HepG2 (cell line): ENCODE measurements at regions not wholly inside any gene's neighbourhood (a gene's known extent, or its start where the extent isn't known, plus 50 kb on each side); places are given as distances from the start of the nearest gene placed in this dataset.

Experiments
- ATAC-seq: fragments of 200-7000 bp; cut with Tn5 transposase; 3 replicates; pipeline ENCODE4 v1.9.1; 2020; ENCODE audit warnings: mild to moderate bottlenecking, moderate library complexity
- BruUV-seq: library from RNA; stranded (reverse); fragments of 400-500 nt; replicated peaks from 2 replicates; lab custom pipeline; 2021; lab: Mats Ljungman, UMichigan
- CTCF ChIA-PET: fragments of 300-600 bp; formaldehyde crosslinking; extraction: SDS; loops from one replicate; lab custom pipeline; 2021; ENCODE audit warnings: low total read pairs, inconsistent platforms, low intra/inter-chr PET ratio; lab: Yijun Ruan, JAX
- POLR2A ChIA-PET: fragments of 350-600 bp; sonication (Branson Sonifier 250); formaldehyde crosslinking; loops from one replicate; lab custom pipeline; 2020; ENCODE audit warnings: antibody characterized with exemption, inconsistent platforms; lab: Yijun Ruan, JAX
- DNase-seq: peaks from one replicate; pipeline ENCODE4 v3.0.0-alpha.2; 2015; ENCODE audit warnings: low spot score
- FAIRE-seq: peaks from 3 replicates; lab custom pipeline; 2011; peaks lifted over from hg19 to GRCh38; lab: Jason Lieb, UNC
- H2AFZ ChIP-seq: one replicate; pipeline ENCODE4 v1.6.1; 2011; ENCODE audit warnings: low read length, inconsistent platforms
- H3K27ac ChIP-seq: fragments of 300-600 bp; 3 replicates; pipeline ENCODE4 v1.8.0; 2011; ENCODE audit warnings: mixed run types, mild to moderate bottlenecking, mixed read lengths, low read length, inconsistent platforms; ENCODE audit not compliant: insufficient read depth; ENCODE audit errors: extremely low read length
- H3K27me3 ChIP-seq, 2 experiments: fragments of 200-600 bp in 1 of 2; 2 replicates in 1 of 2; 3 replicates in 1 of 2; pipeline versions ENCODE4 v1.6.0 to v1.8.0; 2011; ENCODE audit warnings: low read length in 2 of 2, mild to moderate bottlenecking in 2 of 2, moderate library complexity in 2 of 2, inconsistent platforms in 1 of 2; ENCODE audit not compliant: insufficient read depth in 2 of 2, control insufficient read depth in 1 of 2
- H3K36me3 ChIP-seq, 2 experiments: fragments of 200-600 bp in 1 of 2; replicated peaks in 1 of 2; 2 replicates in 1 of 2; 3 replicates in 1 of 2; pipeline versions ENCODE4 v1.5.1 to v1.8.0; 2011; ENCODE audit warnings: low read length in 2 of 2, inconsistent platforms in 1 of 2; ENCODE audit not compliant: insufficient read depth in 2 of 2, control insufficient read depth in 1 of 2
- H3K4me1 ChIP-seq: 2 replicates; pipeline ENCODE4 v1.5.1; 2012; ENCODE audit warnings: low read length, inconsistent platforms; ENCODE audit not compliant: insufficient read depth
- H3K4me2 ChIP-seq: 2 replicates; pipeline ENCODE4 v1.6.0; 2011; ENCODE audit warnings: low read depth, low read length, inconsistent platforms
- H3K4me3 ChIP-seq, 3 experiments: fragments of 200-600 bp in 1 of 3; sonication (generic), shearing (Covaris generic) in 1 of 3; replicated peaks in 1 of 3; 2 replicates each; pipeline ENCODE4 v1.5.1; 2011 to 2016; ENCODE audit warnings: low read length in 3 of 3, inconsistent platforms in 2 of 3, low read depth in 2 of 3, mild to moderate bottlenecking in 2 of 3, control low read depth in 1 of 3, mixed read lengths in 1 of 3; ENCODE audit not compliant: insufficient read depth in 1 of 3
- H3K79me2 ChIP-seq: one replicate; pipeline ENCODE4 v1.6.1; 2011; ENCODE audit warnings: low read length, inconsistent platforms; ENCODE audit not compliant: insufficient read depth
- H3K9ac ChIP-seq: 2 replicates; pipeline ENCODE4 v1.6.0; 2011; ENCODE audit warnings: mild to moderate bottlenecking, low read depth, low read length, inconsistent platforms; ENCODE audit not compliant: insufficient read depth
- H3K9me3 ChIP-seq: 2 replicates; pipeline ENCODE4 v1.5.1; 2012; ENCODE audit warnings: mild to moderate bottlenecking, low read length
- H4K20me1 ChIP-seq: 2 replicates; pipeline ENCODE4 v1.6.0; 2011; ENCODE audit warnings: inconsistent platforms, mild to moderate bottlenecking, low read length, moderate library complexity; ENCODE audit not compliant: insufficient read depth
- ATF3 ChIP-seq: sonication (generic); formaldehyde crosslinking; IDR thresholded peaks from 2 replicates; pipeline ENCODE4 v1.4.0; 2020; ENCODE audit warnings: missing genetic modification reagents
- ATF4 ChIP-seq, 2 experiments: fragments of 450-650 bp in 1 of 2; sonication (generic) in 1 of 2; formaldehyde crosslinking; IDR thresholded peaks; 2 replicates each; pipeline versions ENCODE4 v1.5.0 to v1.8.0; 2020 to 2022; ENCODE audit warnings: mild to moderate bottlenecking in 1 of 2, missing genetic modification reagents in 1 of 2
- CREB1 ChIP-seq, 2 experiments: fragments of 450-650 bp in 1 of 2; IDR thresholded peaks; 2 replicates each; pipeline ENCODE4 v1.6.1; 2016 to 2017; ENCODE audit warnings: control low read depth in 1 of 2, mild to moderate bottlenecking in 1 of 2, missing compliant biosample characterization in 1 of 2, missing genetic modification characterization in 1 of 2
- GPBP1L1 ChIP-seq: sonication (generic); formaldehyde crosslinking; IDR thresholded peaks from 2 replicates; pipeline ENCODE4 v1.5.0; 2020; ENCODE audit warnings: mild to moderate bottlenecking, missing genetic modification reagents
- KMT2A ChIP-seq: sonication (generic); formaldehyde crosslinking; IDR thresholded peaks from 2 replicates; pipeline ENCODE4 v1.4.0; 2020; ENCODE audit warnings: missing genetic modification reagents
- ZMYM3 ChIP-seq: sonication (generic); formaldehyde crosslinking; IDR thresholded peaks from 2 replicates; pipeline ENCODE4 v1.5.1; 2020; ENCODE audit warnings: mild to moderate bottlenecking, missing genetic modification reagents
- ZNF232 ChIP-seq: sonication (generic); formaldehyde crosslinking; IDR thresholded peaks from 2 replicates; pipeline ENCODE4 v1.4.0; 2020; ENCODE audit warnings: missing genetic modification reagents, borderline replicate concordance
- ZNF382 ChIP-seq: sonication (generic); formaldehyde crosslinking; IDR thresholded peaks from 2 replicates; pipeline ENCODE4 v1.5.0; 2020; ENCODE audit warnings: missing genetic modification reagents, mild to moderate bottlenecking, borderline replicate concordance
- ZNF563 ChIP-seq: sonication (generic); formaldehyde crosslinking; IDR thresholded peaks from 2 replicates; pipeline ENCODE4 v1.8.0; 2022; ENCODE audit warnings: mild to moderate bottlenecking, moderate library complexity, missing genetic modification reagents
- WGBS: methylation state at CpG from one replicate; pipeline ENCODE4 v1.1.6; 2017; ENCODE audit warnings: low lambda C conversion rate; 5-methylcytosine and 5-hydroxymethylcytosine counted together
- in situ Hi-C: cut with HindIII; loops from 2 replicates; pipeline ENCODE4 v1.10.0; 2017; ENCODE audit warnings: low pct_unique_long_range_greater_than_20kb; ENCODE audit not compliant: extremely low pct_ligation_motif_present
- intact Hi-C: fragments of 100-400 bp; cut with micrococcal nuclease; formaldehyde crosslinking; loops from one replicate; pipeline ENCODE4 v1.10.0; 2022; ENCODE audit not compliant: unreplicated experiment
- TF ChIP-seq, protein P1 (sequence below): sonication (generic); formaldehyde crosslinking; IDR thresholded peaks from 2 replicates; pipeline ENCODE4 v1.4.0; 2020; ENCODE audit warnings: mild to moderate bottlenecking, missing genetic modification reagents
- TF ChIP-seq, protein P2 (sequence below): sonication (generic); formaldehyde crosslinking; IDR thresholded peaks from 2 replicates; pipeline ENCODE4 v1.4.0; 2020; ENCODE audit warnings: mild to moderate bottlenecking, missing genetic modification reagents

DNA sequence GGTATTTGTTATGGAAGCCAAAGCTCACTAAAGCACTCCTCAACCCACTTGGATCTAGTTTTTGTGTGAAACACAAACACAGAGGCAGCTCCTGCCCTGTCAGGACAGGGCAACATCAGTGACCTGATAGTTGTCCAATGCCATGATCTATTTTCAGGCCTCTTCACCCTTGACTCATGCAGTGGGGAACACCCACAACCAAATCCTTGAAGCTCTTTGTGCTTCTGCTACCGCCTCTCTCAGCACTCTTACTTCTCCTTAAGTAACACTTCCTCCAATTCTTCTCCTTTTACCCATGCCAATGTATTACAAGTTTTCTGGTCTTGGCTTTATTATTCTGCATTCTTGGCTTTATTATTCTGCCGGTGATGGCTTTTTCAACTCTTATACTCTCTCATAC lies 425.3 kb downstream of the INHBA start:
- ATAC-seq (no peak), FAIRE-seq (no peak)
- 11% methylated on average over 2 of the region's 2 CpGs for WGBS

DNA sequence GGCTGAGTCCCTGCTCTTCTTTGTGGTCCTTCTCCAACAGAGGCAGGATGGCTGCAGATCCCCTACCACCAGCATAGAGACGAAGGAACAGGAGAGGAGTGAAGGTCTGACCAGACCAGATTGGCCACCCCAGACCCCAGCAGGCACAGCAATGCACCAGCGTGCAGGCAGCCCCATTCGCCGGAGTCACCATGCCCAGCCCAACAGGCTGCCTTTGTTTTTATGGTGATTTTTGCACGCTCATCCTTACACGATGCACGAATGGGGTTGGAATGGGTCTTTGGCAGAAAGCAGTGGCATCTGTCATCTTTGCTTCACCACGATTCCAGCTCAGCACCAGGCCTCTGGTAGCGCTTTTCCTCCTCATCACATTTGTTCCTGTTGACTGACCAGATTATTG lies 427.6 kb downstream of the INHBA start:
- Histone ChIP-seq H2AFZ (no peak overlapping the region), H3K9me3 (no peaks in the 10 kb centered on the region), H4K20me1 (no peaks in the 10 kb centered on the region), H3K79me2 (no peaks in the 10 kb centered on the region), H3K36me3 (no peaks in the 10 kb centered on the region), H3K4me3 (no peak overlapping the region), H3K4me1 (no peaks in the 10 kb centered on the region), H3K27me3 (no peaks in the 10 kb centered on the region), H3K4me2 (no peak overlapping the region), H3K27ac (no peak overlapping the region), H3K9ac (no peak overlapping the region)
- POLR2A ChIA-PET = no interaction called here
- CTCF ChIA-PET = no interaction called here
- no peak for TF ChIP-seq ZMYM3 (CRISPR knock-in tag)
- TF ChIP-seq KMT2A (CRISPR knock-in tag) = no peak
- TF ChIP-seq CREB1 (IDR thresholded peaks at IDR 0.05) = no peak
- TF ChIP-seq CREB1 (CRISPR knock-in tag; IDR thresholded peaks at IDR 0.05) = no peak
- TF ChIP-seq ZNF382 = no peak
- TF ChIP-seq, protein P1, sequence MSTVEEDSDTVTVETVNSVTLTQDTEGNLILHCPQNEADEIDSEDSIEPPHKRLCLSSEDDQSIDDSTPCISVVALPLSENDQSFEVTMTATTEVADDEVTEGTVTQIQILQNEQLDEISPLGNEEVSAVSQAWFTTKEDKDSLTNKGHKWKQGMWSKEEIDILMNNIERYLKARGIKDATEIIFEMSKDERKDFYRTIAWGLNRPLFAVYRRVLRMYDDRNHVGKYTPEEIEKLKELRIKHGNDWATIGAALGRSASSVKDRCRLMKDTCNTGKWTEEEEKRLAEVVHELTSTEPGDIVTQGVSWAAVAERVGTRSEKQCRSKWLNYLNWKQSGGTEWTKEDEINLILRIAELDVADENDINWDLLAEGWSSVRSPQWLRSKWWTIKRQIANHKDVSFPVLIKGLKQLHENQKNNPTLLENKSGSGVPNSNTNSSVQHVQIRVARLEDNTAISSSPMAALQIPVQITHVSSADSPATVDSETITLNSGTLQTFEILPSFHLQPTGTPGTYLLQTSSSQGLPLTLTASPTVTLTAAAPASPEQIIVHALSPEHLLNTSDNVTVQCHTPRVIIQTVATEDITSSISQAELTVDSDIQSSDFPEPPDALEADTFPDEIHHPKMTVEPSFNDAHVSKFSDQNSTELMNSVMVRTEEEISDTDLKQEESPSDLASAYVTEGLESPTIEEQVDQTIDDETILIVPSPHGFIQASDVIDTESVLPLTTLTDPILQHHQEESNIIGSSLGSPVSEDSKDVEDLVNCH (CRISPR knock-in tag) = no peak
- no peak for TF ChIP-seq ZNF563 (CRISPR knock-in tag)
- TF ChIP-seq, protein P2, sequence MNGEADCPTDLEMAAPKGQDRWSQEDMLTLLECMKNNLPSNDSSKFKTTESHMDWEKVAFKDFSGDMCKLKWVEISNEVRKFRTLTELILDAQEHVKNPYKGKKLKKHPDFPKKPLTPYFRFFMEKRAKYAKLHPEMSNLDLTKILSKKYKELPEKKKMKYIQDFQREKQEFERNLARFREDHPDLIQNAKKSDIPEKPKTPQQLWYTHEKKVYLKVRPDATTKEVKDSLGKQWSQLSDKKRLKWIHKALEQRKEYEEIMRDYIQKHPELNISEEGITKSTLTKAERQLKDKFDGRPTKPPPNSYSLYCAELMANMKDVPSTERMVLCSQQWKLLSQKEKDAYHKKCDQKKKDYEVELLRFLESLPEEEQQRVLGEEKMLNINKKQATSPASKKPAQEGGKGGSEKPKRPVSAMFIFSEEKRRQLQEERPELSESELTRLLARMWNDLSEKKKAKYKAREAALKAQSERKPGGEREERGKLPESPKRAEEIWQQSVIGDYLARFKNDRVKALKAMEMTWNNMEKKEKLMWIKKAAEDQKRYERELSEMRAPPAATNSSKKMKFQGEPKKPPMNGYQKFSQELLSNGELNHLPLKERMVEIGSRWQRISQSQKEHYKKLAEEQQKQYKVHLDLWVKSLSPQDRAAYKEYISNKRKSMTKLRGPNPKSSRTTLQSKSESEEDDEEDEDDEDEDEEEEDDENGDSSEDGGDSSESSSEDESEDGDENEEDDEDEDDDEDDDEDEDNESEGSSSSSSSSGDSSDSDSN = no peak
- TF ChIP-seq ATF3 (CRISPR knock-in tag) = no peak
- no peak for TF ChIP-seq GPBP1L1 (CRISPR knock-in tag)
- no TSS peak for BruUV-seq
- 14% methylated on average over 5 of the region's 9 CpGs for WGBS
- intact Hi-C loops (no loop called here), in situ Hi-C loops (no loop called here)
- FAIRE-seq (no peak), ATAC-seq (no peak), DNase-seq (no peak)

More for the DNA sequence above, 425.3 kb downstream of the INHBA start:
- no peak overlapping the region for H3K27ac ChIP-seq
- H3K4me2 ChIP-seq = no peak overlapping the region
- ChIA-PET CTCF (no interaction called here), POLR2A (no interaction called here)
- no peak overlapping the region for H3K4me3 ChIP-seq
- no peak overlapping the region for H3K9ac ChIP-seq
- no peaks in the 10 kb centered on the region for H3K36me3 ChIP-seq
- no peaks in the 10 kb centered on the region for H3K9me3 ChIP-seq
- intact Hi-C loops (no loop called here), in situ Hi-C loops (no loop called here)
- H3K79me2 ChIP-seq = no peaks in the 10 kb centered on the region
- no TSS peak for BruUV-seq
- no peak for DNase-seq
- H4K20me1 ChIP-seq = no peaks in the 10 kb centered on the region
- H3K4me1 ChIP-seq = no peaks in the 10 kb centered on the region
- no peak for TF ChIP-seq ATF4 (CRISPR knock-in tag; IDR thresholded peaks at IDR 0.05)
- TF ChIP-seq ZNF232 (CRISPR knock-in tag) = no peak
- no peak overlapping the region for H2AFZ ChIP-seq
- H3K27me3 ChIP-seq = no peaks in the 10 kb centered on the region
